Lower leg skin (tissue), 3 donors: ENCODE measurements at regions not wholly inside any gene's neighbourhood (a gene's known extent, or its start where the extent isn't known, plus 50 kb on each side); places are given as distances from the start of the nearest gene placed in this dataset.

Experiments
- CTCF ChIP-seq, 3 donors: fragments of 450-650 bp; IDR thresholded peaks; one replicate each; pipeline ENCODE4 v1.5.1; 2016; ENCODE audit warnings: antibody characterized with exemption in 3 of 3, mild to moderate bottlenecking in 3 of 3, moderate library complexity in 2 of 3
- POLR2A ChIP-seq, 2 donors: fragments of 450-650 bp; IDR thresholded peaks; one replicate each; pipeline ENCODE4 v1.6.1; 2016 to 2017; ENCODE audit warnings: antibody characterized with exemption in 2 of 2, mild to moderate bottlenecking in 1 of 2, moderate library complexity in 1 of 2

- TF ChIP-seq CTCF (IDR thresholded peaks at IDR 0.05) (no peak), POLR2A (IDR thresholded peaks at IDR 0.05) (no peak)
Measured at GRCh38 chr1:57713501-57713900, 289.6 kb upstream of the DAB1 start.
